ENCODE measurements at regions not wholly inside any gene's neighbourhood (a gene's known extent, or its start where the extent isn't known, plus 50 kb on each side); places are given as distances from the start of the nearest gene placed in this dataset.

GRCh38 chr2:167748536-167748935 is 498.9 kb downstream of the STK39 start:
- TF ChIP-seq CTCF (IDR thresholded peaks at IDR 0.05): no peak
- TF ChIP-seq POLR2A (IDR thresholded peaks at IDR 0.05): no peak
